Keratinocyte (primary cell): ENCODE measurements at regions not wholly inside any gene's neighbourhood (a gene's known extent, or its start where the extent isn't known, plus 50 kb on each side); places are given as distances from the start of the nearest gene placed in this dataset.

ENCODE experiments used
- DNase-seq: peaks from one replicate; pipeline ENCODE4 v3.0.0-alpha.2; 2011; ENCODE audit warnings: low read depth, missing footprints, low spot score
- FAIRE-seq: peaks from 2 replicates; lab custom pipeline; 2011; peaks lifted over from hg19 to GRCh38; lab: Jason Lieb, UNC
- H2AFZ ChIP-seq: 2 replicates; pipeline ENCODE4 v1.6.0; 2012; ENCODE audit warnings: low read length, control low read depth, inconsistent platforms; ENCODE audit not compliant: control insufficient read depth
- H3K27ac ChIP-seq: 2 replicates; pipeline ENCODE4 v1.5.1; 2011; ENCODE audit warnings: low read length; ENCODE audit not compliant: control insufficient read depth, insufficient read depth
- H3K27me3 ChIP-seq: 3 replicates; pipeline ENCODE4 v1.6.0; 2011; ENCODE audit warnings: low read length; ENCODE audit not compliant: control insufficient read depth, insufficient read depth; ENCODE audit errors: extremely low read depth
- H3K36me3 ChIP-seq, 2 experiments: 2 replicates in 1 of 2; 3 replicates in 1 of 2; pipeline ENCODE4 v1.5.1; 2011; ENCODE audit warnings: low read length in 2 of 2, mild to moderate bottlenecking in 1 of 2; ENCODE audit not compliant: control insufficient read depth in 2 of 2, insufficient read depth in 2 of 2; ENCODE audit errors: extremely low read depth in 1 of 2
- H3K4me1 ChIP-seq: 3 replicates; pipeline ENCODE4 v1.5.1; 2011; ENCODE audit warnings: low read length; ENCODE audit not compliant: control insufficient read depth, insufficient read depth; ENCODE audit errors: extremely low read depth
- H3K4me2 ChIP-seq: 3 replicates; pipeline ENCODE4 v1.6.0; 2011; ENCODE audit warnings: low read depth, low read length; ENCODE audit not compliant: control insufficient read depth, insufficient read depth; ENCODE audit errors: extremely low read depth
- H3K4me3 ChIP-seq, 3 experiments: fragments of 200-600 bp in 1 of 3; sonication (generic) in 1 of 3; 2 replicates in 2 of 3; 3 replicates in 1 of 3; pipeline ENCODE4 v1.5.1; 2011 to 2016; ENCODE audit warnings: low read length in 3 of 3, mild to moderate bottlenecking in 3 of 3, control low read depth in 2 of 3, inconsistent platforms in 1 of 3, low read depth in 1 of 3, mixed read lengths in 1 of 3, mixed run types in 1 of 3, moderate library complexity in 1 of 3; ENCODE audit not compliant: control insufficient read depth in 2 of 3, insufficient read depth in 2 of 3; ENCODE audit errors: extremely low read depth in 1 of 3
- H3K79me2 ChIP-seq: 2 replicates; pipeline ENCODE4 v1.6.0; 2012; ENCODE audit warnings: low read length; ENCODE audit not compliant: control insufficient read depth, insufficient read depth
- H3K9ac ChIP-seq: 3 replicates; pipeline ENCODE4 v1.6.0; 2011; ENCODE audit warnings: low read length; ENCODE audit not compliant: control insufficient read depth, insufficient read depth; ENCODE audit errors: extremely low read depth
- H3K9me1 ChIP-seq: 3 replicates; pipeline ENCODE4 v1.6.0; 2011; ENCODE audit warnings: low read length; ENCODE audit not compliant: control insufficient read depth, insufficient read depth; ENCODE audit errors: extremely low read depth
- H3K9me3 ChIP-seq: 2 replicates; pipeline ENCODE4 v1.5.1; 2012; ENCODE audit warnings: low read depth, low read length; ENCODE audit not compliant: control insufficient read depth
- H4K20me1 ChIP-seq: 3 replicates; pipeline ENCODE4 v1.6.0; 2011; ENCODE audit warnings: low read length; ENCODE audit not compliant: control insufficient read depth, insufficient read depth; ENCODE audit errors: extremely low read depth
- CTCF ChIP-seq, 3 experiments: IDR thresholded peaks in 1 of 3; conservative IDR thresholded peaks in 1 of 3; optimal IDR thresholded peaks in 1 of 3; 2 replicates in 2 of 3; 3 replicates in 1 of 3; pipeline versions ENCODE3 to v1.5.1; 2011; ENCODE audit warnings: low read length in 3 of 3, mild to moderate bottlenecking in 3 of 3, moderate library complexity in 2 of 3, control low read depth in 1 of 3, inconsistent platforms in 1 of 3; ENCODE audit not compliant: insufficient read depth in 2 of 3; ENCODE audit errors: extremely low read depth in 1 of 3
- EZH2 ChIP-seq: IDR thresholded peaks from one replicate; pipeline ENCODE4 v1.6.1; 2012; ENCODE audit warnings: inconsistent platforms, mild to moderate bottlenecking, low read length, moderate library complexity
- dilution Hi-C: fragments of 300-500 bp; cut with MboI; formaldehyde crosslinking; loops from one replicate; pipeline ENCODE4 v1.7.0; 2020; ENCODE audit warnings: low sequenced_read_pairs; ENCODE audit not compliant: extremely low pct_ligation_motif_present

- no peak for DNase-seq
Observed at GRCh38 chr11:80517701-80518100, 1076.9 kb upstream of the TENM4 start.

GRCh38 chr11:80515097-80515496 lies 1074.3 kb upstream of the TENM4 start:
- no peak overlapping the region for H3K9ac ChIP-seq
- H3K27me3 ChIP-seq = no peaks in the 10 kb centered on the region
- H3K36me3 ChIP-seq = no peaks in the 10 kb centered on the region
- dilution Hi-C loops = no loop called here
- no peaks in the 10 kb centered on the region for H4K20me1 ChIP-seq
- DNase-seq (no peak), FAIRE-seq (no peak)
- no peak overlapping the region for H3K4me2 ChIP-seq
- H3K27ac ChIP-seq = no peak overlapping the region
- no peak overlapping the region for H2AFZ ChIP-seq
- H3K9me1 ChIP-seq = no peaks in the 10 kb centered on the region
- no peaks in the 10 kb centered on the region for H3K79me2 ChIP-seq
- H3K4me1 ChIP-seq = no peaks in the 10 kb centered on the region
- H3K4me3 ChIP-seq = no peak overlapping the region
- H3K9me3 ChIP-seq = no peaks in the 10 kb centered on the region
- TF ChIP-seq EZH2 (no peak), CTCF (optimal IDR thresholded peaks at IDR 0.05 in 1 of 3, IDR thresholded peaks at IDR 0.05 in 1 of 3, conservative IDR thresholded peaks at IDR 0.05 in 1 of 3; ENCODE audit: extremely low read depth in 1 of 3, insufficient read depth in 2 of 3, low read length in 3 of 3) (no peak)

More at GRCh38 chr11:80517701-80518100, 1076.9 kb upstream of the TENM4 start:
- no peak overlapping the region for H2AFZ ChIP-seq
- no peak overlapping the region for H3K9ac ChIP-seq
- dilution Hi-C loops = no loop called here
- H3K9me1 ChIP-seq = no peaks in the 10 kb centered on the region
- no peaks in the 10 kb centered on the region for H3K36me3 ChIP-seq
- FAIRE-seq = no peak
- no peaks in the 10 kb centered on the region for H3K9me3 ChIP-seq
- no peaks in the 10 kb centered on the region for H4K20me1 ChIP-seq
- no peak overlapping the region for H3K27ac ChIP-seq
- peaks cover 3% of the 10 kb centered on the region for H3K4me1 ChIP-seq
- H3K4me2 ChIP-seq = no peak overlapping the region
- no peak overlapping the region for H3K4me3 ChIP-seq
- no peaks in the 10 kb centered on the region for H3K27me3 ChIP-seq
- H3K79me2 ChIP-seq = no peaks in the 10 kb centered on the region
- TF ChIP-seq EZH2 (no peak), CTCF (optimal IDR thresholded peaks at IDR 0.05 in 1 of 3, IDR thresholded peaks at IDR 0.05 in 1 of 3, conservative IDR thresholded peaks at IDR 0.05 in 1 of 3; ENCODE audit: extremely low read depth in 1 of 3, insufficient read depth in 2 of 3, low read length in 3 of 3) (no peak)
